H1 (cell line): ENCODE measurements at regions not wholly inside any gene's neighbourhood (a gene's known extent, or its start where the extent isn't known, plus 50 kb on each side); places are given as distances from the start of the nearest gene placed in this dataset.

Source experiments
- CTCF ChIA-PET: fragments of 300-600 bp; sonication (Branson Sonifier 250); formaldehyde crosslinking; loops from one replicate; lab custom pipeline; 2021; ENCODE audit not compliant: partially characterized antibody; lab: Charles Lee
- POLR2A ChIA-PET: fragments of 300-600 bp; sonication (Branson Sonifier 250); formaldehyde crosslinking; loops from one replicate; lab custom pipeline; 2021; ENCODE audit warnings: inconsistent platforms; ENCODE audit not compliant: partially characterized antibody; lab: Charles Lee
- DNase-seq, 2 experiments: peaks; one replicate each; pipeline versions ENCODE4 v3.0.0 to v3.0.0-alpha.2; 2010 to 2022; ENCODE audit warnings: low spot score in 2 of 2, low read depth in 1 of 2, mixed read lengths in 1 of 2
- FAIRE-seq: peaks from 2 replicates; lab custom pipeline; 2011; peaks lifted over from hg19 to GRCh38; lab: Jason Lieb, UNC
- H2AFZ ChIP-seq: 2 replicates; pipeline ENCODE4 v1.8.1; 2012; ENCODE audit warnings: low read length, inconsistent platforms
- H2AK5ac ChIP-seq: 2 replicates; pipeline ENCODE4 v1.6.1; 2013; ENCODE audit warnings: low read depth, low read length
- H2BK120ac ChIP-seq: replicated peaks from 2 replicates; pipeline ENCODE3; 2013; ENCODE audit warnings: low read depth, low read length, inconsistent platforms
- H2BK12ac ChIP-seq: 2 replicates; pipeline ENCODE4 v1.6.1; 2013; ENCODE audit warnings: low read depth, low read length
- H2BK15ac ChIP-seq: 2 replicates; pipeline ENCODE4 v1.6.1; 2013; ENCODE audit warnings: low read length
- H2BK20ac ChIP-seq: 2 replicates; pipeline ENCODE4 v1.6.1; 2013; ENCODE audit warnings: low read length
- H2BK5ac ChIP-seq: 2 replicates; pipeline ENCODE4 v1.6.1; 2013; ENCODE audit warnings: low read depth, low read length
- H3K14ac ChIP-seq: 2 replicates; pipeline ENCODE4 v1.6.1; 2013; ENCODE audit warnings: inconsistent platforms; ENCODE audit not compliant: insufficient read length
- H3K18ac ChIP-seq: 2 replicates; pipeline ENCODE4 v1.6.1; 2013; ENCODE audit warnings: low read length; ENCODE audit errors: extremely low read depth
- H3K23ac ChIP-seq: 2 replicates; pipeline ENCODE4 v1.6.1; 2013; ENCODE audit warnings: inconsistent platforms; ENCODE audit not compliant: insufficient read length
- H3K23me2 ChIP-seq: 2 replicates; pipeline ENCODE4 v1.6.1; 2013; ENCODE audit warnings: low read depth, low read length
- H3K27ac ChIP-seq: 2 replicates; pipeline ENCODE4 v1.6.1; 2011; ENCODE audit warnings: low read depth, low read length, inconsistent platforms
- H3K27me3 ChIP-seq, 4 experiments: replicated peaks in 1 of 4; 1 replicate in 1 of 4; 2 replicates in 3 of 4; pipeline versions ENCODE4 v1.6.1 to v1.8.1; 2011 to 2013; ENCODE audit warnings: low read length in 3 of 4, mild to moderate bottlenecking in 3 of 4, inconsistent platforms in 2 of 4, mixed read lengths in 2 of 4, moderate library complexity in 1 of 4; ENCODE audit not compliant: control insufficient read depth in 3 of 4, insufficient read depth in 3 of 4; ENCODE audit errors: extremely low read depth in 1 of 4
- H3K36me3 ChIP-seq, 4 experiments: 2 replicates each; pipeline versions ENCODE4 v1.6.1 to v1.8.1; 2011 to 2013; ENCODE audit warnings: mild to moderate bottlenecking in 4 of 4, low read length in 3 of 4, moderate library complexity in 2 of 4, control low read depth in 1 of 4, inconsistent platforms in 1 of 4; ENCODE audit not compliant: insufficient read depth in 4 of 4, control insufficient read depth in 2 of 4
- H3K4ac ChIP-seq: replicated peaks from 2 replicates; pipeline ENCODE3; 2013; ENCODE audit warnings: low read length, low read depth, mixed read lengths, inconsistent platforms; ENCODE audit not compliant: insufficient read length
- H3K4me1 ChIP-seq, 4 experiments: replicated peaks in 1 of 4; 1 replicate in 1 of 4; 2 replicates in 3 of 4; pipeline versions ENCODE4 v1.6.1 to v1.8.1; 2011 to 2013; ENCODE audit warnings: low read length in 3 of 4, inconsistent platforms in 2 of 4, mixed read lengths in 1 of 4; ENCODE audit not compliant: insufficient read depth in 4 of 4, control insufficient read depth in 3 of 4
- H3K4me2 ChIP-seq, 2 experiments: 2 replicates each; pipeline versions ENCODE4 v1.6.1 to v1.8.1; 2011 to 2013; ENCODE audit warnings: low read depth in 2 of 2, low read length in 2 of 2, control low read depth in 1 of 2, inconsistent platforms in 1 of 2, mild to moderate bottlenecking in 1 of 2; ENCODE audit not compliant: insufficient read depth in 1 of 2
- H3K4me3 ChIP-seq, 4 experiments: fragments of 200-600, 300-600 bp in 1 of 4; sonication (generic), shearing (Covaris generic), sonication (Bioruptor Twin) in 1 of 4; 2 replicates each; pipeline versions ENCODE4 v1.5.1 to v1.8.1; 2011 to 2016; ENCODE audit warnings: low read length in 4 of 4, low read depth in 3 of 4, control low read depth in 2 of 4, inconsistent platforms in 2 of 4, mild to moderate bottlenecking in 2 of 4, mixed read lengths in 1 of 4, moderate library complexity in 1 of 4; ENCODE audit not compliant: insufficient read depth in 2 of 4; ENCODE audit errors: extremely low read depth in 1 of 4
- H3K56ac ChIP-seq: replicated peaks from 2 replicates; pipeline ENCODE3; 2013; ENCODE audit warnings: low read depth, mild to moderate bottlenecking, mixed read lengths, low read length, inconsistent platforms; ENCODE audit not compliant: insufficient read length
- H3K79me1 ChIP-seq: 2 replicates; pipeline ENCODE4 v1.6.1; 2013; ENCODE audit warnings: low read depth, low read length, control low read depth
- H3K79me2 ChIP-seq, 2 experiments: 2 replicates each; pipeline versions ENCODE4 v1.6.1 to v1.8.1; 2012 to 2013; ENCODE audit warnings: low read length in 2 of 2, mild to moderate bottlenecking in 2 of 2, inconsistent platforms in 1 of 2; ENCODE audit not compliant: insufficient read depth in 2 of 2, control insufficient read depth in 1 of 2
- H3K9ac ChIP-seq, 4 experiments: replicated peaks in 1 of 4; 1 replicate in 1 of 4; 2 replicates in 3 of 4; pipeline versions ENCODE4 v1.6.1 to v1.8.1; 2011 to 2013; ENCODE audit warnings: low read depth in 3 of 4, low read length in 3 of 4, control low read depth in 2 of 4, mild to moderate bottlenecking in 2 of 4, moderate library complexity in 2 of 4, inconsistent platforms in 1 of 4; ENCODE audit errors: extremely low read depth in 1 of 4
- H3K9me3 ChIP-seq, 2 experiments: 2 replicates each; pipeline versions ENCODE4 v1.6.1 to v1.8.1; 2012 to 2013; ENCODE audit warnings: mild to moderate bottlenecking in 2 of 2, moderate library complexity in 2 of 2, control low read depth in 1 of 2, inconsistent platforms in 1 of 2, low read depth in 1 of 2, low read length in 1 of 2, mixed read lengths in 1 of 2; ENCODE audit not compliant: insufficient read depth in 2 of 2
- H4K20me1 ChIP-seq, 2 experiments: replicated peaks in 1 of 2; 2 replicates each; pipeline versions ENCODE3 to v1.8.1; 2011 to 2013; ENCODE audit warnings: inconsistent platforms in 2 of 2, low read length in 2 of 2, mild to moderate bottlenecking in 1 of 2; ENCODE audit not compliant: insufficient read depth in 2 of 2, control insufficient read depth in 1 of 2
- H4K5ac ChIP-seq: 2 replicates; pipeline ENCODE4 v1.6.1; 2013; ENCODE audit warnings: low read length, low read depth, mixed read lengths, inconsistent platforms; ENCODE audit not compliant: insufficient read length
- H4K8ac ChIP-seq: 2 replicates; pipeline ENCODE4 v1.8.0; 2013; ENCODE audit warnings: mild to moderate bottlenecking, moderate library complexity, low read length, inconsistent platforms; ENCODE audit not compliant: insufficient read depth; ENCODE audit errors: extremely low read depth
- H4K91ac ChIP-seq: replicated peaks from 2 replicates; pipeline ENCODE3; 2013; ENCODE audit warnings: low read length, mixed read lengths, inconsistent platforms; ENCODE audit not compliant: insufficient read length
- ASH2L ChIP-seq: fragments of 200-600, 300-600 bp; sonication (generic); IDR thresholded peaks from one replicate; pipeline ENCODE4 v1.7.1; 2017; ENCODE audit warnings: low read length
- EP300 ChIP-seq, 2 experiments: IDR thresholded peaks; 1 replicate in 1 of 2; 2 replicates in 1 of 2; pipeline ENCODE4 v1.6.1; 2011 to 2012; ENCODE audit warnings: low read depth in 2 of 2, low read length in 2 of 2, mild to moderate bottlenecking in 2 of 2, borderline replicate concordance in 1 of 2, inconsistent platforms in 1 of 2, moderate library complexity in 1 of 2
- HDAC2 ChIP-seq, 2 experiments: fragments of 300-600 bp in 1 of 2; sonication (generic) in 1 of 2; IDR thresholded peaks; 2 replicates each; pipeline ENCODE4 v1.6.1; 2011 to 2012; ENCODE audit warnings: low read depth in 2 of 2, low read length in 2 of 2, mild to moderate bottlenecking in 2 of 2, moderate library complexity in 2 of 2, borderline replicate concordance in 1 of 2, inconsistent platforms in 1 of 2
- SIN3A ChIP-seq, 2 experiments: IDR thresholded peaks in 1 of 2; conservative IDR thresholded peaks in 1 of 2; 2 replicates each; pipeline ENCODE4 v1.6.1; 2011 to 2012; ENCODE audit warnings: low read length in 2 of 2, improper control_type of control experiment in 1 of 2, low read depth in 1 of 2, mild to moderate bottlenecking in 1 of 2
- TCF12 ChIP-seq: IDR thresholded peaks from 2 replicates; pipeline ENCODE4 v1.6.1; 2011; ENCODE audit warnings: low read depth, mild to moderate bottlenecking, low read length
- WGBS, 2 experiments: shearing (Covaris generic) in 1 of 2; methylation state at CpG; one replicate each; pipeline versions ENCODE4 v1.1.6 to v1.1.7; 2013 to 2015; ENCODE audit warnings: low lambda C conversion rate in 2 of 2, mixed read lengths in 2 of 2, inconsistent platforms in 1 of 2, low coverage in 1 of 2, missing lambda C conversion rate in 1 of 2; ENCODE audit not compliant: insufficient replicate concordance in 2 of 2, insufficient coverage in 1 of 2, insufficient read length in 1 of 2; ENCODE audit errors: extremely low coverage in 1 of 2, missing lambda C conversion rate in 1 of 2; 5-methylcytosine and 5-hydroxymethylcytosine counted together

GRCh38 chr3:87694678-87695077 is 364.1 kb downstream of the CGGBP1 start:
- H4K8ac ChIP-seq, result no peak overlapping the region
- H3K18ac ChIP-seq, result no peak overlapping the region
- H3K9me3 ChIP-seq, result no peaks in the 10 kb centered on the region
- no peak overlapping the region for H2BK5ac ChIP-seq
- H3K27me3 ChIP-seq, result no peaks in the 10 kb centered on the region
- H2BK12ac ChIP-seq, result no peak overlapping the region
- no peaks in the 10 kb centered on the region for H4K20me1 ChIP-seq
- H3K79me1 ChIP-seq, result no peaks in the 10 kb centered on the region
- H4K5ac ChIP-seq, result no peak overlapping the region
- no peak overlapping the region for H2BK15ac ChIP-seq
- H3K9ac ChIP-seq, result no peak overlapping the region
- ChIA-PET CTCF (interaction anchor here (0.7 kb wide), 1 partner anchor 19 kb away, joined by 3 read pairs; no protein-coding TSS in a partner anchor), POLR2A (no interaction called here)
- H2AK5ac ChIP-seq, result no peak overlapping the region
- H2BK20ac ChIP-seq, result no peak overlapping the region
- no peak overlapping the region for H2AFZ ChIP-seq
- FAIRE-seq (no peak), DNase-seq (no peak)
- no peak overlapping the region for H3K56ac ChIP-seq
- no peak overlapping the region for H3K4ac ChIP-seq
- no peak overlapping the region for H2BK120ac ChIP-seq
- 89% methylated on average over 2 of the region's 2 CpGs; no CpG with 5 or more reads in 1 of the 2 experiments for WGBS, 2 experiments
- H3K36me3 ChIP-seq, result no peaks in the 10 kb centered on the region
- no peak overlapping the region for H3K23ac ChIP-seq
- H3K4me3 ChIP-seq, result no peak overlapping the region
- H3K79me2 ChIP-seq, result no peaks in the 10 kb centered on the region
- no peaks in the 10 kb centered on the region for H3K23me2 ChIP-seq
- no peak overlapping the region for H4K91ac ChIP-seq
- no peak overlapping the region for H3K14ac ChIP-seq
- H3K4me1 ChIP-seq, result no peaks in the 10 kb centered on the region
- no peak overlapping the region for H3K27ac ChIP-seq
- H3K4me2 ChIP-seq, result no peak overlapping the region
- TF ChIP-seq EP300 (IDR thresholded peaks at IDR 0.05; ENCODE audit: borderline replicate concordance in 1 of 2, low read depth in 2 of 2, low read length in 2 of 2), result no peak
- no peak for TF ChIP-seq TCF12
- no peak for TF ChIP-seq SIN3A (conservative IDR thresholded peaks at IDR 0.05 in 1 of 2, IDR thresholded peaks at IDR 0.05 in 1 of 2; ENCODE audit: low read depth in 1 of 2, low read length in 2 of 2)
- TF ChIP-seq HDAC2 (IDR thresholded peaks at IDR 0.05; ENCODE audit: borderline replicate concordance in 1 of 2, low read depth in 2 of 2, low read length in 2 of 2), result no peak
- no peak for TF ChIP-seq ASH2L
